GM12801 (cell line): ENCODE measurements at regions not wholly inside any gene's neighbourhood (a gene's known extent, or its start where the extent isn't known, plus 50 kb on each side); places are given as distances from the start of the nearest gene placed in this dataset.

ENCODE experiments used
- CTCF ChIP-seq: IDR thresholded peaks from one replicate; pipeline ENCODE4 v1.5.1; 2011; ENCODE audit warnings: control low read depth; ENCODE audit not compliant: insufficient read length; ENCODE audit errors: extremely low read depth

GRCh38 chr15:93527374-93528050 lies 438.5 kb upstream of the RGMA start:
- no peak for TF ChIP-seq CTCF

- TF ChIP-seq CTCF, result no peak
Observed at GRCh38 chr15:93524432-93524831, 435.4 kb upstream of the RGMA start.

GRCh38 chr15:93523481-93523880 lies 434.5 kb upstream of the RGMA start:
- no peak for TF ChIP-seq CTCF

- no peak for TF ChIP-seq CTCF
Observed at GRCh38 chr15:93520206-93520605, 431.2 kb upstream of the RGMA start.

GRCh38 chr15:93519599-93519998 lies 430.6 kb upstream of the RGMA start:
- no peak for TF ChIP-seq CTCF

- no peak for TF ChIP-seq CTCF
Observed at GRCh38 chr15:93517176-93517575, 428.2 kb upstream of the RGMA start.

DNA sequence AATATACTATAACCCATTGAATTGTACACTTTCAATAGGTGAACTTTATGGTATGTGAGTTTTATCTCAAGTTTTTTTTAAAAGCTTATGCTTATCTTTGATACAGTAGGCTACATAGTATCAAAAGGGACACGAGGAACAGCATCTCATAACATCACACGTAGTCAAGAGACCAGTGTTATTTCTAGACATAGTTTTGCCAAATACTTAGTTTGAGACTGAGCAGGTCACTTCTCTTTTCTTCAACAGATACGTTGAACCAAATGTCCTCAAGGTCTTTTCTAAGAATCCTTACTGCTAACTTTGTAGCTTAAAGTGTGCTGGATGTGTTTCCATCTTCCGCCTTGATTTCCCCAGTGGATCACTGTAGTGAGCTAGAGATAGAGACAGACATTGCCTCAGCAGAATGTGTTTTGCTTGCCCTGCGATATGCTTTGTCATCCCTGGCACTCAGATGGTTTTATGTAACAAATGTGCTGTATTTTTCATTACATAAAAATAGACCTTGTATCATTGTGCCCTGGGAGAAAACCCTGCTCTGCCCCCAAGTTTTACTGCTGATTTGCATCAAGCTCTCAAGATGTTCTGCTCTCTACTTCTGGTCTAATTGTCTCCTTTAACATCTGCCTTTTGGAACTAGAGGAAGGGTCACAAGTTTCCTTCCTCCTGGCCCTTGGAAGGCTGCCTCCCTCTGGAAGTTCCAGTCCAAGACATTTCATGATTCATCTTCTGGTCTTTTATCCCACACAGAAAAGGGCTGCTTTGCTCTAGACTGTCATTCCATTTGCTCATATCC lies 426.4 kb upstream of the RGMA start:
- TF ChIP-seq CTCF, result no peak
